Prostate gland (tissue), 2 donors: ENCODE measurements at regions not wholly inside any gene's neighbourhood (a gene's known extent, or its start where the extent isn't known, plus 50 kb on each side); places are given as distances from the start of the nearest gene placed in this dataset.
A peak's percentile ranks its signal among the peaks of the same experiment; 100 is the strongest.

ENCODE experiments used
- DNase-seq: peaks from one replicate; pipeline ENCODE4 v3.0.0-alpha.2; 2019; ENCODE audit warnings: low spot score
- H3K27ac ChIP-seq, 2 donors: fragments of 200-600 bp; sonication (generic); 2 replicates each; pipeline ENCODE4 v1.5.1; 2017 to 2019
- H3K27me3 ChIP-seq: fragments of 200-600 bp; sonication (generic); replicated peaks from 2 replicates; pipeline ENCODE4 v1.5.1; 2019; ENCODE audit not compliant: insufficient read depth
- H3K36me3 ChIP-seq, 2 donors: fragments of 200-600 bp; sonication (generic); 1 replicate in 1 of 2; 2 replicates in 1 of 2; pipeline versions ENCODE4 v1.5.1 to v1.8.1; 2017 to 2019
- H3K4me1 ChIP-seq: fragments of 200-600 bp; sonication (generic); replicated peaks from 2 replicates; pipeline ENCODE4 v1.5.1; 2019
- H3K4me3 ChIP-seq, 2 donors: fragments of 200-600 bp; sonication (generic); 2 replicates each; pipeline ENCODE4 v1.5.1; 2017 to 2019
- H3K9me3 ChIP-seq: fragments of 200-600 bp; sonication (generic); 2 replicates; pipeline ENCODE4 v1.5.1; 2017
- POLR2A ChIP-seq: fragments of 450-650 bp; IDR thresholded peaks from one replicate; pipeline ENCODE4 v1.6.1; 2016; ENCODE audit warnings: antibody characterized with exemption, mild to moderate bottlenecking
- POLR2AphosphoS5 ChIP-seq: sonication (generic); formaldehyde crosslinking; IDR thresholded peaks from one replicate; pipeline ENCODE4 v1.6.1; 2017; ENCODE audit warnings: antibody characterized with exemption
- WGBS: methylation state at CpG from one replicate; pipeline ENCODE4 v1.1.5; 2018; 5-methylcytosine and 5-hydroxymethylcytosine counted together
- intact Hi-C: fragments of 100-400 bp; cut with DNase I; formaldehyde crosslinking; loops from one replicate; pipeline ENCODE4 v1.14.2; 2022
- TF ChIP-seq, protein P1 (sequence below), 4 experiments: fragments of 200-600 bp in 2 of 4; fragments of 450-650 bp in 2 of 4; sonication (generic) in 2 of 4; IDR thresholded peaks; 1 replicate in 3 of 4; 2 replicates in 1 of 4; pipeline ENCODE4 v1.5.1; 2016 to 2019; ENCODE audit warnings: antibody characterized with exemption in 4 of 4, mild to moderate bottlenecking in 2 of 4, moderate library complexity in 2 of 4

DNA sequence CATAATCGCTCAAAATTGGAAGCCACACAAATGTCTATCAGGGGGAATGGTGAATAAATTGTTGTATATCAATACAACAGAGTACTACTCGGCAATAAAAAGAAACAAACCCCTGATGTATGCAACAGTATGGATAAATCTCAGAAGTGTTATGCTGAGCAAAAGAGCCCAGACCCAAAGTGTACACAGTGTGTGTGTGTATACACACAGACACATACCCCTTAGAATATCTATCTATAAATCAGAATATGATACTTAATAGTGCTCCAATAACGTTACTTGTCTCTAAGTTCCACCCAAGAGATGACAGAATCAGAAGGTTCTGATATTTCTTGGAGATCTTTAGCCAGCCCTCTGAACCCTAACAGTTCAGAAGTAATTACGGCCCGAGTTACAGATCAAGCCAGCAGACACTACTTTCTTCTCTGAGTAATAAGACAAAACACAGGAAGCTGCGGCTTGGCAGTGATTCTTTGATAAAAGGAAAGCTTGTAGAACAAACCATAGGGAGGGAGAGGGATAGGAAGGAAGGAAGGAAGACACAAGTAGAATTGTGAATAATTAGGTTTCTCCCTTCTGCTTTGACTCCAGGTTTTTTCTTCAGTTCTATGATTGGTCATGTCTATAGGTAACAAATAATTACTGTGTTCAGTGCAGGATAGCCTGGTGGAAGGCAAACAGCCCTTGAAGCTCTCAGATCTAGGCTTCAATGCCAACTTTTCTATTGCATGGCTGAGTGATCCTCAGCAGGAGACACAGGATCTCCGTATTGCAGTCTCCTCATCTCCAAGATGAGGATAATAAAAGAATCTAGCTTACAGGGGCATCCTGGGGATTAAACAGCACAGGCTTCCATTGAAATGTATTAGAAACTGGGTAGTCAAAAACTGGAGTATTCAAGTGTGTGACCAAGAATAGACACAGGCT is 75.6 kb upstream of the TEAD1 start:
- TF ChIP-seq POLR2AphosphoS5 (no peak), POLR2A (no peak)
- TF ChIP-seq, protein P1, sequence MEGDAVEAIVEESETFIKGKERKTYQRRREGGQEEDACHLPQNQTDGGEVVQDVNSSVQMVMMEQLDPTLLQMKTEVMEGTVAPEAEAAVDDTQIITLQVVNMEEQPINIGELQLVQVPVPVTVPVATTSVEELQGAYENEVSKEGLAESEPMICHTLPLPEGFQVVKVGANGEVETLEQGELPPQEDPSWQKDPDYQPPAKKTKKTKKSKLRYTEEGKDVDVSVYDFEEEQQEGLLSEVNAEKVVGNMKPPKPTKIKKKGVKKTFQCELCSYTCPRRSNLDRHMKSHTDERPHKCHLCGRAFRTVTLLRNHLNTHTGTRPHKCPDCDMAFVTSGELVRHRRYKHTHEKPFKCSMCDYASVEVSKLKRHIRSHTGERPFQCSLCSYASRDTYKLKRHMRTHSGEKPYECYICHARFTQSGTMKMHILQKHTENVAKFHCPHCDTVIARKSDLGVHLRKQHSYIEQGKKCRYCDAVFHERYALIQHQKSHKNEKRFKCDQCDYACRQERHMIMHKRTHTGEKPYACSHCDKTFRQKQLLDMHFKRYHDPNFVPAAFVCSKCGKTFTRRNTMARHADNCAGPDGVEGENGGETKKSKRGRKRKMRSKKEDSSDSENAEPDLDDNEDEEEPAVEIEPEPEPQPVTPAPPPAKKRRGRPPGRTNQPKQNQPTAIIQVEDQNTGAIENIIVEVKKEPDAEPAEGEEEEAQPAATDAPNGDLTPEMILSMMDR (IDR thresholded peaks at IDR 0.05), result no peak
- Histone ChIP-seq H3K4me1 (no peaks in the 10 kb centered on the region), H3K27ac (no peak overlapping the region), H3K9me3 (no peaks in the 10 kb centered on the region), H3K36me3 (no peaks in the 10 kb centered on the region), H3K27me3 (no peaks in the 10 kb centered on the region), H3K4me3 (no peak overlapping the region)
- DNase-seq, result no peak
- intact Hi-C loops, result no loop called here
- 35% methylated on average over 7 of the region's 7 CpGs for WGBS

GRCh38 chr11:12599408-12600143 is 74.6 kb upstream of the TEAD1 start:
- Histone ChIP-seq H3K4me1 (no peaks in the 10 kb centered on the region), H3K27ac (no peak overlapping the region), H3K36me3 (no peaks in the 10 kb centered on the region), H3K27me3 (no peaks in the 10 kb centered on the region), H3K4me3 (no peak overlapping the region), H3K9me3 (no peaks in the 10 kb centered on the region)
- 71% methylated on average over 15 of the region's 15 CpGs for WGBS
- intact Hi-C loops, result loop anchor here (5.0 to 10.0 kb wide), 2 partner anchors 215 to 293 kb away; no protein-coding TSS in a partner anchor
- TF ChIP-seq POLR2AphosphoS5 (no peak), POLR2A (no peak)
- TF ChIP-seq, protein P1 (IDR thresholded peaks at IDR 0.05), result peak in 3 of 4 experiments; percentile 41 to 60 (median 51)
- peak; percentile 7 for DNase-seq

DNA sequence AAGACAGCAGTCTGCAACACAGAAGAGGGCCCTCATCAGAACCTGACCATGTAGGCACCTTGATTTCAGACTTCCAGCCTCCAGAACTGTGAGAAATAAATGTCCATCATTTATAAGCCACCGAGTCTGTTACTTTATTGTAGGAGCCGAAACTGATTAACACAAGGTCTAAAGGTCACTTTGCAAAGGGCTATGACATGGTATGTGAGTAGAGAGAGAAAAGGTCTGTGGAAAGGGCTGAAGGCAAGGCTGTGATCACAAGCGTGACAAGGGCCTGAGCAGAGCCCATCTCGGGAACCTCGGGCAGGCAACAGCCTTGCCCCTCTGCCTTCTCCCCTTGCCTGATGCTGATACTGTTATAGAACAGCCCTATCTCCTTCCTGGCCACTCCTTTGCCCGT is 73.4 kb upstream of the TEAD1 start:
- WGBS, result 63% methylated on average over 6 of the region's 6 CpGs
- no peak overlapping the region for H3K4me3 ChIP-seq
- DNase-seq, result no peak
- TF ChIP-seq, protein P1 (IDR thresholded peaks at IDR 0.05), result no peak
- no peak for TF ChIP-seq POLR2A
- no peak for TF ChIP-seq POLR2AphosphoS5
- H3K4me1 ChIP-seq, result no peaks in the 10 kb centered on the region
- no peaks in the 10 kb centered on the region for H3K27me3 ChIP-seq
- H3K27ac ChIP-seq, result no peak overlapping the region
- no peaks in the 10 kb centered on the region for H3K36me3 ChIP-seq
- no peaks in the 10 kb centered on the region for H3K9me3 ChIP-seq
- intact Hi-C loops, result loop anchor here (5.0 to 10.0 kb wide), 2 partner anchors 214 to 291 kb away; no protein-coding TSS in a partner anchor

DNA sequence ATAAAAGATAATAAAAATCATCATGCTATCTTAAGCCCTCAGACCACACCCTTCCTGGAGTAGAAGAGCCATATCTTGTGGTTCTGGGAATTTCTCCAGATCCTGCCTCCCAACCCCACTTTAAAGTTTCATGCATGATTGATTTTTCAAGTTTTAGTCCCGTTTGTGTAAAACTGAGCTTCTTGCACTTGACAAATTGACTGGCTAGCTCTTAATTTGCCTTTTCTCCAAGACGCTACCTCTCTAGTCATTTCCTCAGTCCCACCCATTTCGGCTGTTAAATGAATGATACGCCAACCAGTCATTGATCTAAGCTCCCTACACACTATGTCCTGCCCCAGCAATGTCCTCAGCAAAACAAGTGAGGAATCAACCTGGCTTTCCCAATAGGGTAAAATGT is 71.8 kb upstream of the TEAD1 start:
- Histone ChIP-seq H3K4me3 (no peak overlapping the region), H3K27ac (no peak overlapping the region), H3K9me3 (no peaks in the 10 kb centered on the region), H3K36me3 (no peaks in the 10 kb centered on the region), H3K4me1 (no peaks in the 10 kb centered on the region), H3K27me3 (no peaks in the 10 kb centered on the region)
- intact Hi-C loops, result loop anchor here (5.0 to 10.0 kb wide), 2 partner anchors 212 to 290 kb away; no protein-coding TSS in a partner anchor
- DNase-seq, result no peak
- TF ChIP-seq, protein P1 (IDR thresholded peaks at IDR 0.05), result no peak
- no peak for TF ChIP-seq POLR2AphosphoS5
- no peak for TF ChIP-seq POLR2A
- 72% methylated on average over 4 of the region's 4 CpGs for WGBS
